ENCODE measurements at regions not wholly inside any gene's neighbourhood (a gene's known extent, or its start where the extent isn't known, plus 50 kb on each side); places are given as distances from the start of the nearest gene placed in this dataset.

- no peak overlapping the region for H3K9ac ChIP-seq (ENCODE audit: insufficient read depth, low read length)
- no peak for DNase-seq (ENCODE audit: low read depth in 2 of 2)
Measured at GRCh38 chr20:24332956-24333355, 136.5 kb upstream of the SYNDIG1 start.

GRCh38 chr20:24331939-24332338, 137.5 kb upstream of the SYNDIG1 start:
- no peak for DNase-seq (ENCODE audit: low read depth in 2 of 2)
- Histone ChIP-seq H4K20me1 (ENCODE audit: control insufficient read depth, extremely low read depth, insufficient read depth, low read length) (no peaks in the 10 kb centered on the region), H3K27ac (ENCODE audit: insufficient read depth, low read length) (no peak overlapping the region), H3K27me3 (ENCODE audit: control insufficient read depth, insufficient read depth, low read length) (no peaks in the 10 kb centered on the region), H3K4me2 (ENCODE audit: extremely low read depth, insufficient read depth, low read length) (no peak overlapping the region), H3K9ac (ENCODE audit: insufficient read depth, low read length) (no peak overlapping the region), H3K4me1 (ENCODE audit: control insufficient read depth, extremely low read depth, insufficient read depth, low read length) (no peaks in the 10 kb centered on the region), H3K79me2 (ENCODE audit: control insufficient read depth, insufficient read depth, low read length) (no peaks in the 10 kb centered on the region), H3K36me3 (ENCODE audit: control insufficient read depth, insufficient read depth, low read length) (no peaks in the 10 kb centered on the region), H2AFZ (ENCODE audit: low read length) (no peak overlapping the region), H3K4me3 (replicated peaks in 1 of 4; ENCODE audit: control extremely low read depth in 1 of 4, insufficient read depth in 1 of 4, low read depth in 3 of 4, low read length in 4 of 4) (no peak overlapping the region), H3K9me3 (ENCODE audit: control insufficient read depth, insufficient read depth, low read depth, low read length) (no peaks in the 10 kb centered on the region)
- TF ChIP-seq, protein P1, sequence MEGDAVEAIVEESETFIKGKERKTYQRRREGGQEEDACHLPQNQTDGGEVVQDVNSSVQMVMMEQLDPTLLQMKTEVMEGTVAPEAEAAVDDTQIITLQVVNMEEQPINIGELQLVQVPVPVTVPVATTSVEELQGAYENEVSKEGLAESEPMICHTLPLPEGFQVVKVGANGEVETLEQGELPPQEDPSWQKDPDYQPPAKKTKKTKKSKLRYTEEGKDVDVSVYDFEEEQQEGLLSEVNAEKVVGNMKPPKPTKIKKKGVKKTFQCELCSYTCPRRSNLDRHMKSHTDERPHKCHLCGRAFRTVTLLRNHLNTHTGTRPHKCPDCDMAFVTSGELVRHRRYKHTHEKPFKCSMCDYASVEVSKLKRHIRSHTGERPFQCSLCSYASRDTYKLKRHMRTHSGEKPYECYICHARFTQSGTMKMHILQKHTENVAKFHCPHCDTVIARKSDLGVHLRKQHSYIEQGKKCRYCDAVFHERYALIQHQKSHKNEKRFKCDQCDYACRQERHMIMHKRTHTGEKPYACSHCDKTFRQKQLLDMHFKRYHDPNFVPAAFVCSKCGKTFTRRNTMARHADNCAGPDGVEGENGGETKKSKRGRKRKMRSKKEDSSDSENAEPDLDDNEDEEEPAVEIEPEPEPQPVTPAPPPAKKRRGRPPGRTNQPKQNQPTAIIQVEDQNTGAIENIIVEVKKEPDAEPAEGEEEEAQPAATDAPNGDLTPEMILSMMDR (conservative IDR thresholded peaks at IDR 0.05 in 1 of 2, IDR thresholded peaks at IDR 0.05 in 1 of 2; ENCODE audit: low read depth in 1 of 2, low read length in 2 of 2): no peak
- no peak for TF ChIP-seq EZH2 (IDR thresholded peaks at IDR 0.05; ENCODE audit: low read length, missing control alignments)

More at GRCh38 chr20:24332956-24333355, 136.5 kb upstream of the SYNDIG1 start:
- Histone ChIP-seq H3K36me3 (ENCODE audit: control insufficient read depth, insufficient read depth, low read length) (no peaks in the 10 kb centered on the region), H3K79me2 (ENCODE audit: control insufficient read depth, insufficient read depth, low read length) (no peaks in the 10 kb centered on the region), H3K27me3 (ENCODE audit: control insufficient read depth, insufficient read depth, low read length) (no peaks in the 10 kb centered on the region), H3K9me3 (ENCODE audit: control insufficient read depth, insufficient read depth, low read depth, low read length) (no peaks in the 10 kb centered on the region), H4K20me1 (ENCODE audit: control insufficient read depth, extremely low read depth, insufficient read depth, low read length) (no peaks in the 10 kb centered on the region), H3K4me1 (ENCODE audit: control insufficient read depth, extremely low read depth, insufficient read depth, low read length) (no peaks in the 10 kb centered on the region), H3K4me3 (replicated peaks in 1 of 4; ENCODE audit: control extremely low read depth in 1 of 4, insufficient read depth in 1 of 4, low read depth in 3 of 4, low read length in 4 of 4) (no peak overlapping the region), H3K4me2 (ENCODE audit: extremely low read depth, insufficient read depth, low read length) (no peak overlapping the region), H2AFZ (ENCODE audit: low read length) (no peak overlapping the region), H3K27ac (ENCODE audit: insufficient read depth, low read length) (no peak overlapping the region)
- TF ChIP-seq, protein P1 (conservative IDR thresholded peaks at IDR 0.05 in 1 of 2, IDR thresholded peaks at IDR 0.05 in 1 of 2; ENCODE audit: low read depth in 1 of 2, low read length in 2 of 2): no peak
- no peak for TF ChIP-seq EZH2 (IDR thresholded peaks at IDR 0.05; ENCODE audit: low read length, missing control alignments)

GRCh38 chr20:24328901-24329300, 140.5 kb upstream of the SYNDIG1 start:
- H3K36me3 ChIP-seq (ENCODE audit: control insufficient read depth, insufficient read depth, low read length): no peaks in the 10 kb centered on the region
- H3K27me3 ChIP-seq (ENCODE audit: control insufficient read depth, insufficient read depth, low read length): no peaks in the 10 kb centered on the region

More at GRCh38 chr20:24328901-24329300, 140.5 kb upstream of the SYNDIG1 start:
- Histone ChIP-seq H3K4me3 (replicated peaks in 1 of 4; ENCODE audit: control extremely low read depth in 1 of 4, insufficient read depth in 1 of 4, low read depth in 3 of 4, low read length in 4 of 4) (no peak overlapping the region), H3K4me1 (ENCODE audit: control insufficient read depth, extremely low read depth, insufficient read depth, low read length) (no peaks in the 10 kb centered on the region), H3K9ac (ENCODE audit: insufficient read depth, low read length) (no peak overlapping the region), H3K79me2 (ENCODE audit: control insufficient read depth, insufficient read depth, low read length) (no peaks in the 10 kb centered on the region), H2AFZ (ENCODE audit: low read length) (no peak overlapping the region), H3K9me3 (ENCODE audit: control insufficient read depth, insufficient read depth, low read depth, low read length) (no peaks in the 10 kb centered on the region), H4K20me1 (ENCODE audit: control insufficient read depth, extremely low read depth, insufficient read depth, low read length) (no peaks in the 10 kb centered on the region), H3K27ac (ENCODE audit: insufficient read depth, low read length) (no peak overlapping the region), H3K4me2 (ENCODE audit: extremely low read depth, insufficient read depth, low read length) (no peak overlapping the region)
- TF ChIP-seq, protein P1 (conservative IDR thresholded peaks at IDR 0.05 in 1 of 2, IDR thresholded peaks at IDR 0.05 in 1 of 2; ENCODE audit: low read depth in 1 of 2, low read length in 2 of 2): no peak
- TF ChIP-seq EZH2 (IDR thresholded peaks at IDR 0.05; ENCODE audit: low read length, missing control alignments): no peak
- peak; percentile 12 to 21 for DNase-seq (ENCODE audit: low read depth in 2 of 2)
